ENCODE measurements at regions not wholly inside any gene's neighbourhood (a gene's known extent, or its start where the extent isn't known, plus 50 kb on each side); places are given as distances from the start of the nearest gene placed in this dataset.

- Histone ChIP-seq H3K9me3 (ENCODE audit: low read depth, low read length) (no peaks in the 10 kb centered on the region), H3K4me1 (ENCODE audit: insufficient read depth, low read length) (peaks cover 12% of the 10 kb centered on the region)
Measured at GRCh38 chr3:117434661-117435412, 725.3 kb downstream of the TUSC7 start.

GRCh38 chr3:117435506-117435905 is 725.9 kb downstream of the TUSC7 start:
- peaks cover 19% of the 10 kb centered on the region for H3K4me1 ChIP-seq (ENCODE audit: insufficient read depth, low read length)
- H3K4me3 ChIP-seq (ENCODE audit: low read length), result no peak overlapping the region
- H3K27me3 ChIP-seq (ENCODE audit: insufficient read depth, low read length), result no peaks in the 10 kb centered on the region
- H3K9me3 ChIP-seq (ENCODE audit: low read depth, low read length), result no peaks in the 10 kb centered on the region

More at GRCh38 chr3:117434661-117435412, 725.3 kb downstream of the TUSC7 start:
- Histone ChIP-seq H3K4me3 (ENCODE audit: low read length) (no peak overlapping the region), H3K27me3 (ENCODE audit: insufficient read depth, low read length) (no peaks in the 10 kb centered on the region)

DNA sequence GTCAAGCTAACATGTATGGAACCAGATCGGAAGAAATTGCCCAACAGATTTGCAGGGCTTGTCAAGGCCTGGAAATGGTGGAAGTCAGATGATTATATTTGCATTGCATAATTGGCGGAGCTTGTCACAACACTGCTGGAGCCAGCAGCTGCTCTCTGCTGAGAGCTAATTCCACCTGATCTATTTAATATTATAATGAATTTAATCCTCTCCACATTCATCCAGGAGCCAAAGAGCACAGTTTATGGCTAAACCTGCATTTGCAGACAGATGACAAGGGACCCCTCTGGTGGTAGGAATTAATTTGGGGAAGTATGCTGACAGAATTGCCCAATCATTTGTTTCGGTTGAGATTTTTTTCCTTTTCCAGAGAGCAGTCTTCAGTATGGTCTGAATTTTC is 730.2 kb downstream of the TUSC7 start:
- Histone ChIP-seq H3K9me3 (ENCODE audit: low read depth, low read length) (no peaks in the 10 kb centered on the region), H3K27me3 (ENCODE audit: insufficient read depth, low read length) (no peaks in the 10 kb centered on the region), H3K4me3 (ENCODE audit: low read length) (no peak overlapping the region), H3K4me1 (ENCODE audit: insufficient read depth, low read length) (peaks cover 24% of the 10 kb centered on the region)

- H3K4me1 ChIP-seq (ENCODE audit: insufficient read depth, low read length), result peaks cover 24% of the 10 kb centered on the region
- no peaks in the 10 kb centered on the region for H3K27me3 ChIP-seq (ENCODE audit: insufficient read depth, low read length)
- H3K4me3 ChIP-seq (ENCODE audit: low read length), result no peak overlapping the region
- H3K9me3 ChIP-seq (ENCODE audit: low read depth, low read length), result no peaks in the 10 kb centered on the region
Measured at GRCh38 chr3:117441851-117442250, 732.3 kb downstream of the TUSC7 start.

GRCh38 chr3:117442566-117442965 is 733.0 kb downstream of the TUSC7 start:
- peaks cover 24% of the 10 kb centered on the region for H3K4me1 ChIP-seq (ENCODE audit: insufficient read depth, low read length)
- H3K27me3 ChIP-seq (ENCODE audit: insufficient read depth, low read length), result no peaks in the 10 kb centered on the region
- no peak overlapping the region for H3K4me3 ChIP-seq (ENCODE audit: low read length)
- no peaks in the 10 kb centered on the region for H3K9me3 ChIP-seq (ENCODE audit: low read depth, low read length)

DNA sequence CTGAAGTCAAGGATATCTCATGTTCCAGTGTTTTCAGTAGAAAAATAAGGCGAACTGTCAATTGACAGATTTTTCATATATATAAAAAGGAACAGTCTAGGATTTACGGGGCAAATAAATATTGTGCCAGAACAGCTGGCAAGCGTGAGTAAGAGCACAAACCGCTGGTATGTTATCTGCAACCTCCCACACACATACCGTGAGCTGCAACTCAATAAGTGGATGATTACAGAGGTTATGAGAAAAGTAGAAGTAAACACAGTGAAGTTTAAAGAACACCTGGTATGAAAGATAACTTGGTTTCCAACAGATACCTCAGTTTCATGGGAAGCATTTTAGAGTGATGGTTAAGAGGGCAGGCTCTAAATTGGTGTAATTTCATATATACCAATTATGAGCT is 733.4 kb downstream of the TUSC7 start:
- Histone ChIP-seq H3K9me3 (ENCODE audit: low read depth, low read length) (no peaks in the 10 kb centered on the region), H3K4me1 (ENCODE audit: insufficient read depth, low read length) (peaks cover 24% of the 10 kb centered on the region), H3K4me3 (ENCODE audit: low read length) (no peak overlapping the region), H3K27me3 (ENCODE audit: insufficient read depth, low read length) (no peaks in the 10 kb centered on the region)

DNA sequence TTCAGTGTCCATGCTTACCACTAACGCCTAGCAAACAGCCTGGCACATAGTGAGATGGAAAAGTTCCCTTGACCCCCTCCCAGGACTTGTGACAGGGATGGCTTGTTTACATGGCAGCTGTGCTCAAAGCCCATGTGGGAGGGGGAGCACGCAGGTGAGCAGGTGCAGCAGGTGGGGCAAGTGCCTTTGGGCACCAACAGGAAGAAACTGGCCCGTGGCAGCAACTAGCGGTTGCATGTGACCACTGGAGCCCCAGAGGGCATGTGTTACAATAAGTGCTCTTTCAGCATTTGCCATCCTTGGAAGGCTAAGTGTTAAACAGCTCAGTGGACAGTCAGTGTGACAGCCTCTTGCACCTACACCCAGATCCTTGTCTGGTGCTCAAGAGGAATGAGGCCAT is 734.6 kb downstream of the TUSC7 start:
- Histone ChIP-seq H3K4me1 (ENCODE audit: insufficient read depth, low read length) (peaks cover 18% of the 10 kb centered on the region), H3K27me3 (ENCODE audit: insufficient read depth, low read length) (no peaks in the 10 kb centered on the region), H3K4me3 (ENCODE audit: low read length) (no peak overlapping the region), H3K9me3 (ENCODE audit: low read depth, low read length) (no peaks in the 10 kb centered on the region)

DNA sequence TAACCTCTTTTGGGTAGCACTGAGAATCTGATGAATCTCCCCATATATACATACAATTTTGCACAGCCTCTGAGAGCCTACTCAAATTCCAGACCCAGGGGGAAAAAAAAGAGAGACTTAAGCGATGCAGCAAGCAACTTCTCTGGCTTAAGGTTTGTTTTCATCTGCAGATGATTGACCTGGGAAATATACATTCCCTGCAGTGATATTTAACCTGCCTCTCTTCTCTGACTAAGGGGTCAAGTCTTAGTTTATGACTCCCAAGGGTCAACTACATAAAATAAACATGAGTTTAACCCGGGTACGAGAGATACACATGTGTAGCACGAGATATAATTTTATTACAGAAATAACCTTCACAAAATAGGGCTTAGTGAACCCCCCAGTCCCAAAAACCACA is 737.8 kb downstream of the TUSC7 start:
- Histone ChIP-seq H3K27me3 (ENCODE audit: insufficient read depth, low read length) (no peaks in the 10 kb centered on the region), H3K4me3 (ENCODE audit: low read length) (no peak overlapping the region), H3K9me3 (ENCODE audit: low read depth, low read length) (no peaks in the 10 kb centered on the region), H3K4me1 (ENCODE audit: insufficient read depth, low read length) (peaks cover 6% of the 10 kb centered on the region)

GRCh38 chr3:117450026-117450425 is 740.4 kb downstream of the TUSC7 start:
- Histone ChIP-seq H3K9me3 (ENCODE audit: low read depth, low read length) (no peaks in the 10 kb centered on the region), H3K27me3 (ENCODE audit: insufficient read depth, low read length) (no peaks in the 10 kb centered on the region), H3K4me1 (ENCODE audit: insufficient read depth, low read length) (peaks cover 6% of the 10 kb centered on the region), H3K4me3 (ENCODE audit: low read length) (no peak overlapping the region)

GRCh38 chr3:117454254-117454653 is 744.7 kb downstream of the TUSC7 start:
- Histone ChIP-seq H3K4me1 (ENCODE audit: insufficient read depth, low read length) (peaks cover 6% of the 10 kb centered on the region), H3K9me3 (ENCODE audit: low read depth, low read length) (no peaks in the 10 kb centered on the region), H3K4me3 (ENCODE audit: low read length) (no peak overlapping the region), H3K27me3 (ENCODE audit: insufficient read depth, low read length) (no peaks in the 10 kb centered on the region)

DNA sequence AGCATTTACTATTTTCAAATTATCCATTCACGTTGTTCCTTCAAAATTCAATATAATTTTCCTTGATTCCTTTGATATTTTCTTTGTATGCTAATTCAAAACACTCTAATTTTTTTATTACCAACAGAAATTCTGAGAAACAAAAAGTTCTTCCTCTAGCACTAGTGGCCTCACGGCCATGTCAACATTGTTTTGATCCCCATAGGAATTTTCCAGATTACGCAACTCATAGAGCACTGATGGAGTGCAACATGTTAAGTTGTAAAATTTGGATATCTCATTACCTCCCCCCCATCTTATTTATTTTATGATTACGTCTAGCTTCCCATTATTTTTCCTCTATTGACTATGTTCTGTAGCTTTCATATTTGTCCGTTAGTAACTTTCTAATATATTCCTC is 745.3 kb downstream of the TUSC7 start:
- Histone ChIP-seq H3K27me3 (ENCODE audit: insufficient read depth, low read length) (no peaks in the 10 kb centered on the region), H3K4me3 (ENCODE audit: low read length) (no peak overlapping the region), H3K9me3 (ENCODE audit: low read depth, low read length) (no peaks in the 10 kb centered on the region), H3K4me1 (ENCODE audit: insufficient read depth, low read length) (peaks cover 1% of the 10 kb centered on the region)

GRCh38 chr3:117455782-117456181 is 746.2 kb downstream of the TUSC7 start:
- Histone ChIP-seq H3K4me1 (ENCODE audit: insufficient read depth, low read length) (no peaks in the 10 kb centered on the region), H3K27me3 (ENCODE audit: insufficient read depth, low read length) (no peaks in the 10 kb centered on the region), H3K4me3 (ENCODE audit: low read length) (no peak overlapping the region), H3K9me3 (ENCODE audit: low read depth, low read length) (no peaks in the 10 kb centered on the region)

DNA sequence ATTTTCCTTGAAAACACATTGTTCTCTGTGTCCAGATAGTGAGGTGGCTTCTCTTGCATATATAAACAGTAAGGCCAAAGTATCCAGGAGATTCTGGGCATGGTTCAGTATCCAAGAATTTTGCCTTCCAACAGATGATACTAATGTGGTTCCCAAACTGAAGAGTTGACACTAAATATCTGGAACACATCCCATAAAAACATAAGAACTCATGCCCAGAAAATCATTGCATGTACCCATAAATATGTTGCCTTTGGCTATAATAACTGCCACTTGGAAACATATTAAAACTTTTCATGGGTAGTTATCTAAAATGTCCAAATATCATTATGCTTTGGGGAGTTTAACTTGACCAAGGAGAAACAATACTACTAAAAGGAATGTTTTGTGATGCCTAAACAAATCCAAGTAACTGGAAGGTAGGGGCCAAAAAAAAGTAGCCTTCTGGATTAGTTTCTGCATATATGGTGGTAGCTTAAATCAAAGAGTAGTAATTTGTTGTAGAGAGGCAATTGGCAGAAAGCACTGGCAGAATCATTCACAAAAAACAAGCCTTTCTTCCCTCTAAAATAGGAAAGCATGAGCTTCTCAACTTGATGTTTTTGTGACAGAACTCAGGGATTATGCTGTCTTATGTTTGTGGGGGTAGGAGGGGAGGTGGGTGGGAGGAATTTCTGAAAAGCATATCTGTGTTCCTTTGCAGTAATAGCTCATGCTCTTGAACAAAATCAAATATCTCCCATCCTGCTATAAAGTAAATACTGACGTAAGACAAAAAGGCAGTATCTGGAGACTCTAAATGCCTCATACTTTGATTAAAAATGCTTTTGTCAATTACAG is 753.9 kb downstream of the TUSC7 start:
- H3K4me3 ChIP-seq (ENCODE audit: low read length), result no peak overlapping the region
- H3K27me3 ChIP-seq (ENCODE audit: insufficient read depth, low read length), result no peaks in the 10 kb centered on the region
- no peaks in the 10 kb centered on the region for H3K4me1 ChIP-seq (ENCODE audit: insufficient read depth, low read length)
- H3K9me3 ChIP-seq (ENCODE audit: low read depth, low read length), result no peaks in the 10 kb centered on the region

- Histone ChIP-seq H3K4me3 (ENCODE audit: low read length) (no peak overlapping the region), H3K9me3 (ENCODE audit: low read depth, low read length) (no peaks in the 10 kb centered on the region), H3K27me3 (ENCODE audit: insufficient read depth, low read length) (no peaks in the 10 kb centered on the region), H3K4me1 (ENCODE audit: insufficient read depth, low read length) (no peaks in the 10 kb centered on the region)
Measured at GRCh38 chr3:117471831-117472230, 762.3 kb downstream of the TUSC7 start.

- H3K4me3 ChIP-seq (ENCODE audit: low read length), result no peak overlapping the region
- no peaks in the 10 kb centered on the region for H3K27me3 ChIP-seq (ENCODE audit: insufficient read depth, low read length)
- H3K9me3 ChIP-seq (ENCODE audit: low read depth, low read length), result no peaks in the 10 kb centered on the region
- no peaks in the 10 kb centered on the region for H3K4me1 ChIP-seq (ENCODE audit: insufficient read depth, low read length)
Measured at GRCh38 chr3:117473981-117474538, 764.5 kb downstream of the TUSC7 start.

All from mononuclear cell (primary cell).